ENCODE measurements at regions not wholly inside any gene's neighbourhood (a gene's known extent, or its start where the extent isn't known, plus 50 kb on each side); places are given as distances from the start of the nearest gene placed in this dataset.

DNA sequence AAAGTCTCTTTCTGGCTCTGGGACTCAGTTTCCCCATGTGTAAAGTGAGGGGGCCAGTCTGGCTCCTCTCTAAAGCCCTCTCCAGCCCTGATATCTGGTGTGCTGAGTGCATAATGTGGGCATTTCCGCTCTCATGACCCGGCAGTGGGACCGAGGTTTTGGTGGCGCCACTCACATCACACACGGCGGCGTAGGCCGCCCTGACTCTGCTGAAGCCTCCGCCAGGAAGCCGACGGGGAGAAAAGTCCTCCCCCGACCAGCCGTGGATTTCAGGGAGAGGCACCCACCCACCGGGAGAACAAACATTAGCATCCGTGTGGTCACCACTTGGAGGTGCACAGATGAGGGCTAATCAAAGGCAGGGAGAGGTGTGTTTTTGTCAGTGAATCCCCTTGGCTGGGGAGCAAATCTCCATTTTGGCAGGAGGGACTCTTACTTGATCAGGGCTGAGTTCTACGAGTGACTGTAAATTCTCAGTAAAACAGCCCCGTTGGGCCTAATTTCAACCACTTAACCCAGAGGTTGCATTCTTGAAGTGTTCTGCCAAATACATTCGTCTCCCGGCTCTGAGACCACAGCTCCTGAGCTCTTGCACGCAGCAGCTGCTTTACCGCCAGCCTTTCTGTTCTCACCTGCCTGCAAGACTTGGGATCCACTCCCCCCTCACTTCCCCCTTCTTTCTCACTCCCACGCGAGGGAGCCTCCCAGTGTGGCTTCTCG lies 118.2 kb downstream of the FOXD2 start:
- DNase-seq = no peak

DNA sequence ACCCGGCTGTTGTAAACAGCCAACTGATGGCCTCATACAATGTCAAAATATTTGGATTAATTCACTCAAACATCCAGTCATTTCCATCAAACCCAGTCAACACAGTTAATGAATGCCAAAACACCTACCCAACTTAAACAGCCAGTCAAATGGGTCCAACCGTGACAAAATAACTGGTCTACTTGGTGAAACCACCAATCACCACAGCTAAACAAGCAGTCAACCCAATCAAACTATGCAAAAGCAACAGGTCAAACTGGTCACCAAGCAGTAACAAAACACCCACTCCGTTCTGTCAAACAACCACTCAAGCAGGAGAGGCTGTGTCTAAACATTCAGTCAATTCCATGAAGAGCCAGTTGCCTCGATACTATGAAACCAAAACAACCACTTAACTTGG lies 119.2 kb downstream of the FOXD2 start:
- peak; percentile 8 for DNase-seq

DNA sequence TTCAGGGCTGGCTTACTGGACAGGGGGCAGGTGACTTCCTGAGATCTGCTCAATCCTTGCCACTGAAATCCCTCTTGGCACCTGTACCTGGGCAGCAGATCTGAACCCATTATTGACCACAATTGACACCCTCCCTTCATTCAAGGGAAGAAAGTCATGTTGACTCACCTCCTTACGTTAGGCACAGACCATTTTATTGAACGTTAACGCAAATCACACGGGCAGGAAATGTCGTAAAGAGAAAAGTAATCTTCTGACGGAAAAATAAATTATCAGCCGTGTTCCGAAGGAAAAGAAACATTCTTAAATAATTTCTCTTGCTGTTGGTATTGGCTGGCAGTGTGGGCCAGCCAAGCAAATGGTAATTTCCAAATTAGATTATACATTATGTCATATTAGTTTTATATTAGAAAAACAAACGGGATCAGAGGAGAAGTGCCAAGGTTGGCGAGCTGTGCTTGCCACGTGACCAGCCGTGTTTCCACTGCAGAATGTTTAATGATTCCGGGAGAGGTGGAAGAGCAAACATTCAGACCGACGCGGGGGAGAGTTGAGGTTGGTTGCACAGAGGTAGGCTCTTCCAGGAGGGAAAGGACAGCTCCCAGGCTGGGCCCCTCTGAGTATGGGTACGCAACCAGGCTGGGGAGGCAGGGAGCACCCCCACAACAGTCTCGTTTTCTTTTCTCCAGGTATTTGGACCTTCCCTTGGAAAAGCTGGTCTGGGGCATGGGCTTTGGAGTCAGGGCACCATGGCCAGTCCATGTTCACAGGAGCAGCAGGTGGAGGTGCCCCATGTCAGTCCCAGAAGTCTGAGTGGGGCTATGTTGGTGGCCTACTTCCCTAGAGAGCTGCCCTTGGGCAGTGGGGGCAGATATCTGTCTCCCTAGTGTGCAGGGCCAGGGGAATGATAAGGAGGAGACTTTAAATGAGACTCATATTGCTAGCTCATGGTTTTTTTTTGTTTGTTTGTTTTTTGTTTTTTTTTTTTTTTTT lies 121.1 kb downstream of the FOXD2 start:
- DNase-seq = peak; percentile 41

DNA sequence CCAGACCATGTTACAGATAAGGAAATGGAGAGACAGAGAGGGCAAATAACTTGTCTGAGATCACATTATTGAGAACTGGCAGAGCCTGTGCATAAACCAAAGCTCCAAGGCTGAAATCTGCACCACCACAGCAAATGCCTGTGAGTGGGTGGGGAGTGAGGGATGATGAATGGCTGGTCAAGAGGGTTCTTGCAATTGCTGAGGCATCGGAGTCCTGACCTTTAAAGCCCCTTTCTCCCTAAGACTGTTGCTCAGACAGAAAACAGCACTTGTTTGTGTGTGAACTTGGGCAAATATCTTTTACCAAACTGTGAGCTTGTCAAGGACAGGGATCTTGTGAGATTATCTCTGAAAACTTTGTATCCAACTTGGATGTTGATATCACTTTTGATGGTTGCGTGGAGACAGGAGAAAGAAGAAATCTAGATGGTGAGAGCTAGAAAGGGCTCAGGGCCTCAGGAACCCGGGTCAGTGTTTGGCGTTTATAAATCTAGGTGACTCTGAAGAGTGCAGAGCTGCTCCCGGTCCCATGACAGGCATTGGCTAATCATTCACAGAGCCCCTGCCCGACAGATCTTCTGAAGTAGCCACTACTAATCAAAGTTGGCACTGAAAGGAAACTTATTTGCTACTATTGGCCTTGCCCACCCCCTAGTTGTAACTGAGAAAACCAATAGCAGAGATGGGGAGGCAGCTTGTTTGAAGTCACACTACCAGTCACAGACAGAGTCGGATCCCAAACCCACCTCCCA lies 122.3 kb downstream of the FOXD2 start:
- no peak for DNase-seq

DNA sequence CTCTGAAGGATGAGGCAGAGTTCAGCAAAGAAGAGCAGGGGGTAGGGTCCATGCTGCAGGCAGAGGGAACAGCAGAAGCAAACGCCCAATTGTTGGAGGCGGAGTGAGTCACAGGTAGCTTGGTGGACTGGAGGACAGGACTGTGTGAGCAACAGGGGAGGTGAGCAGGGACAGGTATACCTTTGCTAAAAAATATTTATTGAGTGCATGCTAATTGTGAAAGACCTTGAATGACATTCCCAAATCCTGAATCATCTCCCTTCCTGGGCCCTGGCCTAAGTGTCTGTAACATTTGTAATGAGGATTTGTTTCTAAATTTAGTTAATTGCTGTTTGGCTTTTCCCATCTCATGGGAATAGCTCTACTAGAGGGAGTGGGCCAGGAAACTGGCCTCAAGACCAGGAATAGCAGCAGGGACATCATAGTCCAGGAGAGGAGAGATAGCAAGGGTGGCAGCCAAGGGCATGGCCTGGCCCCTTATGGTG lies 123.7 kb downstream of the FOXD2 start:
- DNase-seq = no peak

- DNase-seq = no peak
These were observed 124.3 kb downstream of the FOXD2 start for GRCh38 chr1:47562147-47562546.

DNA sequence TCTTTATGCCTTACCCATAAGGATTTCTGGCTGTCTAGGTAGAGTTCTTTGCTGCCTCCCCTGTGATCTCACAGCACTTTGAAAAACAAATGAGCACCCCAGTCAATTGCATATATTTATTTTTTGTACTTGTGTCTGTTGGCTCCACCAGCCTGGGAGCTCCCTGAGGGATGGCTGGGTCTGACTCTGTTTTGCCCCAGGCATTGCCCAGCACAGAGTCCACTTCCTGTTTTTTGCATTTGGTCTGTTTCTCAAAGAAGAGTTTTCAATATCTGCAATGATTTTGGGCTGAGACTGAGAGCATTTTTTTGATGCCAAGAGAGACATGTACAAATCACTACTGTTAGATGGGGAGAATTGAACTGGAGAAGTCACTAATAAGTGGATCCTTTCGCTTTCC lies 125.0 kb downstream of the FOXD2 start:
- DNase-seq = no peak

GRCh38 chr1:47563201-47563600 lies 125.4 kb downstream of the FOXD2 start:
- DNase-seq = no peak

DNA sequence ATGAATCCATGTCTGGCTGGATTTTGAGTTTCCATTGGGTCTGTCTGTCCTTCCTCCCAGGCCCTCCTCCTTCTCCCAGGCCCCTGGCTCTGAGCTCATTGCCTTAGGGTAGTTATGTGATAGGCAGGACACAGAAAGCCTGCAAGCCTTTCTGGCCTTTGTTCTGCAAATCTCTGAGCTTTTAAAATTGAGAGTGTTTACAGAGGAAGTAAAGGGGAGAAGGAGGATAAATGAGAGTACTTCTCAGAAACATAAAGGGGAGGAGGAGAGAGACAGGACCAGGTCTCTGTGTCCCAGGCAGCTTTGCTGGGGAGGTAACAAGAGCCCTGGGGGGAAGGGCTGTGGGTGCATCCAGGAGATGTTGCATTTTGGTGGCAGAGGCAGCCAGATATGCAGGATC lies 126.7 kb downstream of the FOXD2 start:
- DNase-seq = no peak

GRCh38 chr1:47565092-47565491 lies 127.2 kb downstream of the FOXD2 start:
- DNase-seq = no peak

GRCh38 chr1:47565676-47566075 lies 127.8 kb downstream of the FOXD2 start:
- DNase-seq = no peak

DNA sequence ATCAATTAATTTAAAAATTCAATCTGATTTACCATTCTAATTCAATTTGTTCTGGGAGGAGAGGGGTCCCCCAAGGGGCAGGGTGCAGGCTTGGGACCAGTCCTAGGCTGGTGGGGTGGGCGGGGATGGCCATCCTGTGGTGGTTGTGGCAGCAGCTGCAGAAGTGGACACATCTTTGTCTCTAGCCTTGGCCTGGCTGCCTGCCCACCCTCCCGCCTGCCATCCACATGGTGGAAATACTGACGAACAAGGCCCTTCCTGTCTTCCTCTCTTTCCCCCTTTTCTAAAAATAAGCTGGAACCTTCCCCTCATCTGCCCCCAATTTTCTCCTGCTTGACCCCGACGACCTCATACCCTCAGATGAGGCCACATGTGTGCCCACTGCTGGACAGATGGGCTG lies 130.9 kb downstream of the FOXD2 start:
- no peak for DNase-seq

DNA sequence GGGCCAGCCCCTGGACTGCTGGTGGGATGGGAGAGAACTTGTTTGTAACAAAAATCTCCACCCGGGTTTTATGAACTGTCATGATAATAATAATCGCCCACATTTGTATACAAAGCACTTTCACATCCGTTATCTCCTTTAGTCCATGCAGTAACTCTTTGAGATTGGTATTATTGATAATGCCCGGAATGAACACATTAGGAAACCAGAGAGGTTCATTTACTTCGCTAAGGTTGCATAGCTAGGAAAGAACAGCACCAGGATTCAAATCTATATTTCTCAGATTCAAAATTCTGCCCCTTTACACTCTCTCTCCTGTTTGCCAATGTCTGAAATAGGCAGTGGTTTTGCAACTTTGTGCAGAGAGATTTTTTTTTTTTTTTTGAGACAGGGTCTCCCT lies 131.4 kb downstream of the FOXD2 start:
- no peak for DNase-seq

GRCh38 chr1:47569681-47570470 lies 132.0 kb downstream of the FOXD2 start:
- peak; percentile 32 for DNase-seq

GRCh38 chr1:47571161-47571560 lies 133.3 kb downstream of the FOXD2 start:
- no peak for DNase-seq

- no peak for DNase-seq
These were observed 134.1 kb downstream of the FOXD2 start for GRCh38 chr1:47571952-47572351.

GRCh38 chr1:47572731-47573430 lies 135.0 kb downstream of the FOXD2 start:
- no peak for DNase-seq

GRCh38 chr1:47574451-47575165 lies 136.8 kb downstream of the FOXD2 start:
- no peak for DNase-seq

- no peak for DNase-seq
These were observed 138.3 kb downstream of the FOXD2 start for GRCh38 chr1:47575855-47576757.

- no peak for DNase-seq
These were observed 138.9 kb downstream of the FOXD2 start for GRCh38 chr1:47576758-47577115.

Measured in NCI-H510A (cell line).